ENCODE measurements at regions not wholly inside any gene's neighbourhood (a gene's known extent, or its start where the extent isn't known, plus 50 kb on each side); places are given as distances from the start of the nearest gene placed in this dataset.
A peak's percentile ranks its signal among the peaks of the same experiment; 100 is the strongest.

DNA sequence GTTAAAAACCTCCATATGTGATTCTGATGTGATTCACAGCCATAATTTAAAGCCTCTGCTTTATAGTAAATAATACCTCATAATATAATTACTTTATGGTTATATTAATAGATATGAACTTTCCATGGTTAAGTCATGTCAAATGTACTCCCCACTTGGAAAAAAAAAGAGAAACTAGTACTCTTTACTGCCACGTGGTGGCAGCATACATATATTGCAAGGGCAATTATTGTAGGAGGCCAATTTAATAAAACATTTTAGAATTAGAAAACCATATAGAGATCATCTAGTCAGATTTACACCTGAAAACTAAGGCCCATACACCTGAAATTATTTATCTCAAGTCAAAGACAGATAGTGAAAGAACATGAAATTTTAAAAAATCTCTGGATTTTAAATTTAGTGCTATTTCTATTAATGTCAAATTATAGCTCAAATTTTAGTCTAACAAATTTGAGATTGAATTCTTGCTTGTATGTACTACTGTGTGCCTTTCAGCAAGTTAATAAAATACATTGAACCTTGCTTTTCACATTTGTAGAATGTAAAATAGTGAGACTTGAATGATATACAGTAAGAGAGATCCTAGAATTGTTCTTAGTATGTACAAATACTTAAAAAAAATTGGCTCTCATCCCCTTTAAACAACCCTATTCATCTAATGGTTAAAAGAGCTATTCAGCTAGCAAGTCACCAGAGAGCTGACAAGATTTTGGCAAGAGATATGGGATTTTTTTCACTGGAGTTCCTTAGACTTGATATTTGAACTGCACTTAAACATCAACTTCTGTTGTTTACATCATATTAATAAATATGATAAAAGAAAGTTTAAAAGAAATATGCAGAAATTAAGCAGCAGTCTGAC, 603.8 kb downstream of the TLE4 start:
- peak; percentile 14 for DNase-seq
- peaks cover 3% of the 10 kb centered on the region for H3K9me3 Mint-ChIP-seq (ENCODE audit: low read depth, unreplicated experiment)
- intact Hi-C loops (cut with micrococcal nuclease; ENCODE audit: unreplicated experiment): no loop called here
- no peaks in the 10 kb centered on the region for H3K36me3 Mint-ChIP-seq (ENCODE audit: insufficient read depth, unreplicated experiment)
- CTCF ChIA-PET: interaction anchor here (0.6 kb wide), 1 partner anchor 1667 kb away, joined by 3 read pairs; no protein-coding TSS in a partner anchor
- H3K4me3 Mint-ChIP-seq (ENCODE audit: low read depth, unreplicated experiment): no peak overlapping the region
- no TSS peak for BruUV-seq (replicated peaks)
- H3K27me3 Mint-ChIP-seq (ENCODE audit: unreplicated experiment): no peaks in the 10 kb centered on the region
- H3K27ac Mint-ChIP-seq (ENCODE audit: unreplicated experiment): no peak overlapping the region
- TF ChIP-seq, protein P1, sequence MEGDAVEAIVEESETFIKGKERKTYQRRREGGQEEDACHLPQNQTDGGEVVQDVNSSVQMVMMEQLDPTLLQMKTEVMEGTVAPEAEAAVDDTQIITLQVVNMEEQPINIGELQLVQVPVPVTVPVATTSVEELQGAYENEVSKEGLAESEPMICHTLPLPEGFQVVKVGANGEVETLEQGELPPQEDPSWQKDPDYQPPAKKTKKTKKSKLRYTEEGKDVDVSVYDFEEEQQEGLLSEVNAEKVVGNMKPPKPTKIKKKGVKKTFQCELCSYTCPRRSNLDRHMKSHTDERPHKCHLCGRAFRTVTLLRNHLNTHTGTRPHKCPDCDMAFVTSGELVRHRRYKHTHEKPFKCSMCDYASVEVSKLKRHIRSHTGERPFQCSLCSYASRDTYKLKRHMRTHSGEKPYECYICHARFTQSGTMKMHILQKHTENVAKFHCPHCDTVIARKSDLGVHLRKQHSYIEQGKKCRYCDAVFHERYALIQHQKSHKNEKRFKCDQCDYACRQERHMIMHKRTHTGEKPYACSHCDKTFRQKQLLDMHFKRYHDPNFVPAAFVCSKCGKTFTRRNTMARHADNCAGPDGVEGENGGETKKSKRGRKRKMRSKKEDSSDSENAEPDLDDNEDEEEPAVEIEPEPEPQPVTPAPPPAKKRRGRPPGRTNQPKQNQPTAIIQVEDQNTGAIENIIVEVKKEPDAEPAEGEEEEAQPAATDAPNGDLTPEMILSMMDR (IDR thresholded peaks at IDR 0.05; ENCODE audit: unreplicated experiment): no peak
- H3K4me1 Mint-ChIP-seq (ENCODE audit: low read depth, unreplicated experiment): no peaks in the 10 kb centered on the region

DNA sequence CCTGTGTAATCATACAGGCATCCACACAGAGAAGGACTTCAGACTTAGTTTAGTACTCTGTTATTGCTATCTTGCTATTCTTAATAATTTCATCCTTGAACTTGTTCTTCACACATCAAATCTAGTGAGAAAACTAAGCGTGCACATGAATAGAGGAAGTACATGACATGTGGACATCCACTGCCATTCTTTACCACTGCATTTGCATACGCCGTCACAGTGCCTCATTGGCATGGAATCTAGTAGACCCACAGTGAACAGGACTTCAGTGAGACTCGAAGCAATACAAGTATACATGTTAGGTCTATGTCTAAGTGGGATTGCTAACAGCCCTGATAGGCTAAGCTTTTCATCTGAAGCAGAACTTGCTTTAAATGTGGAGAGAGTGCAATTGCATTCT, 592.1 kb downstream of the TLE4 start:
- Mint-ChIP-seq H3K4me1 (ENCODE audit: low read depth, unreplicated experiment) (no peaks in the 10 kb centered on the region), H3K9me3 (ENCODE audit: low read depth, unreplicated experiment) (no peaks in the 10 kb centered on the region), H3K27ac (ENCODE audit: unreplicated experiment) (no peak overlapping the region), H3K27me3 (ENCODE audit: unreplicated experiment) (no peaks in the 10 kb centered on the region), H3K36me3 (ENCODE audit: insufficient read depth, unreplicated experiment) (no peaks in the 10 kb centered on the region), H3K4me3 (ENCODE audit: low read depth, unreplicated experiment) (no peak overlapping the region)
- CTCF ChIA-PET: no interaction called here
- TF ChIP-seq, protein P1 (IDR thresholded peaks at IDR 0.05; ENCODE audit: unreplicated experiment): no peak
- no TSS peak for BruUV-seq (replicated peaks)
- DNase-seq: no peak
- intact Hi-C loops (cut with micrococcal nuclease; ENCODE audit: unreplicated experiment): no loop called here

GRCh38 chr9:80158554-80159170, 586.9 kb downstream of the TLE4 start:
- H3K4me3 Mint-ChIP-seq (ENCODE audit: low read depth, unreplicated experiment): no peak overlapping the region
- TF ChIP-seq, protein P1 (IDR thresholded peaks at IDR 0.05; ENCODE audit: unreplicated experiment): no peak
- DNase-seq: no peak
- H3K9me3 Mint-ChIP-seq (ENCODE audit: low read depth, unreplicated experiment): peaks cover 2% of the 10 kb centered on the region
- H3K4me1 Mint-ChIP-seq (ENCODE audit: low read depth, unreplicated experiment): no peaks in the 10 kb centered on the region
- H3K27ac Mint-ChIP-seq (ENCODE audit: unreplicated experiment): no peak overlapping the region
- CTCF ChIA-PET: no interaction called here
- BruUV-seq (replicated peaks): no TSS peak
- H3K36me3 Mint-ChIP-seq (ENCODE audit: insufficient read depth, unreplicated experiment): no peaks in the 10 kb centered on the region
- intact Hi-C loops (cut with micrococcal nuclease; ENCODE audit: unreplicated experiment): loop anchor here (10.0 kb wide), 2 partner anchors 64 to 574 kb away; no protein-coding TSS in a partner anchor
- no peaks in the 10 kb centered on the region for H3K27me3 Mint-ChIP-seq (ENCODE audit: unreplicated experiment)

- Mint-ChIP-seq H3K27ac (ENCODE audit: unreplicated experiment) (no peak overlapping the region), H3K4me1 (ENCODE audit: low read depth, unreplicated experiment) (no peaks in the 10 kb centered on the region), H3K9me3 (ENCODE audit: low read depth, unreplicated experiment) (peaks cover 5% of the 10 kb centered on the region), H3K27me3 (ENCODE audit: unreplicated experiment) (no peaks in the 10 kb centered on the region), H3K36me3 (ENCODE audit: insufficient read depth, unreplicated experiment) (no peaks in the 10 kb centered on the region), H3K4me3 (ENCODE audit: low read depth, unreplicated experiment) (no peak overlapping the region)
- TF ChIP-seq, protein P1 (IDR thresholded peaks at IDR 0.05; ENCODE audit: unreplicated experiment): no peak
- intact Hi-C loops (cut with micrococcal nuclease; ENCODE audit: unreplicated experiment): loop anchor here (10.0 kb wide), 2 partner anchors 63 to 573 kb away; no protein-coding TSS in a partner anchor
- no peak for DNase-seq
- CTCF ChIA-PET: no interaction called here
- no TSS peak for BruUV-seq (replicated peaks)
Observed at GRCh38 chr9:80158131-80158530, 586.4 kb downstream of the TLE4 start.
